NCI-H2171 treated with DMSO at 0.1 percent for 48 hours (cell line): ENCODE measurements at regions not wholly inside any gene's neighbourhood (a gene's known extent, or its start where the extent isn't known, plus 50 kb on each side); places are given as distances from the start of the nearest gene placed in this dataset.

Source experiments
- DNase-seq: peaks from one replicate; lab custom pipeline; 2025; lab: John Stamatoyannopoulos, UW

DNA sequence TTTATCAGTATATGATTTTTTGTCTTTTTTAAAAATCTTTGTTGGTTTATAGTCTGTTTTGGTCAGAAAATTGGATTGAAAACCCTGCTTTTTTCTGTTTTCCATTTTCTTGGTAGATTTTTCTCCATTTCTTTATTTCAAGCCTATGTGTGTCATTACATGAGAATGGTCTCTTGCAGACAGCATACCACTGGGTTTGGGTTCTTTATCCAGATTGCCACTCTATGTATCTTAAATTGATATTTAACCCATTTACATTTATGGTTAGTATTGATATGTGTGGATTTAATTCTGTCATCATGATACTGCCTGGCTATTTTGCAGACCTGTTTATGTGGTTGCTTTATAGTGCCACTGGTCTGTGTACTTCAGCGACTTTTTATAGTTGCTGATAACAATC lies 239.9 kb upstream of the NDST4 start:
- no peak for DNase-seq

DNA sequence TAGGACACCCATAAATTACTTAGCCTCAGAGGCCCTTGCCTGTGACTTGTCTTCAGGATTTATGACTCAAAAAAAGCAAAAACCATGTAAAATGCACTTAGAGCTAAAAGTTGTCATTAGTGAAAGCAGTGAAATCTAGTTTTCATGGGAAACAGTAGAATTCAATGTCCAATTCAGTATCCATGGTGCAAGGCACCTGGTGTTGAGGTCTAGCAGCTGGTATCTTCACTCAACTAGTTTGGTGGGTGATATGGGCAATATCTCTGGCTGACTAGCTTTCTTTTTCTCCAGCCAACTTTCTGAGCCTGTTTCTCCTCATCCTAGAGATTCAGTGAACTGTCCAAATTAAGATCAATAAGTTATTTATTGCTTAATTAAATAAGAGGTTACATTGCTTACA lies 229.8 kb upstream of the NDST4 start:
- DNase-seq, result no peak

DNA sequence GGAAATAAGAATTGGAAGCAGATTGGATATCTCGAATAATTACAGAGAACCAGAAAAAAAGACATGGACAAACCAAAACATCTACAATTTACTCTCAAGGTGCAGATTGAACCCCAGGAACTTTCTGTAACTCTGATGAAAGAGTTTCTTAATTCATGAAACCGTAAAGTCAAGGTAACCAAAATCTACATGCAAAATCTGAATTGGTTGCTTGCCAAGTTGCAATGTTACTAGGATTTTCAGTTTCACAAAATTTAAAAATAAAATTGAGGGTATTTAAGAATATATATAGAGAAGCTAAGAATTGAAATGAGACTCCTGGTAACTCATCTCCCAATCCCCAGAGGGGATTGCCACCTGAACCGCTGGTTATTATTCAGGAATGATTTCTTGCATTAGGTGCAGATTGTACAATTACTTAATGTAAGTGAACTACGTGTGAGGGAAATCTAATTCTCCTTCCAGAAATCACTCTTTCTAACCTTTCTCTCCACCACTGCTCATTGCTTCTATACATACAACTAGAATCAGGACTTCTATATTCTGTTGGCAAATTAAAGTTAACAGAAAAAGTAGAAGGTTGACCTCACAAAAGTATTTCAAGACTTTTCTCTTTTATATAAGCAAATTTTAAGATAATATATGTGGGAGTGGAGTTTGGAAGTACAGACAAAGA lies 221.5 kb upstream of the NDST4 start:
- DNase-seq, result no peak

DNA sequence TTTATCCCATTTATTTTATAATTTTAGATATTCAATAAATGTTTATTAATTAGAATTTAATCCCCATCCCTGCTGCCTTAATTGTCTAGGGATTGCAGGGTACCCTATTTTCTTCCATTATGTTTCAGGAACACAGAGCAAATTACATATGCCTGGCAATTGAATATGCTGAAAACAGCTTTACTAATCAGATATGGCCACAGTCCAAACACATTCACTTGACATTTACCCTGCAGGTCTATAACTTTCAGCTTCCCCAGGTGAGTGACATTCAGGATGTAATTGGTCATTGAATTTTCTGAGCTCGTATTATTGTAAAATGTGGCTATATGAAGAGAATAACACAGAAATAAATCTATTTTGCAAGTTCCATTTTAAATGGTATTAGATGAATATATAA lies 218.7 kb upstream of the NDST4 start:
- no peak for DNase-seq

DNA sequence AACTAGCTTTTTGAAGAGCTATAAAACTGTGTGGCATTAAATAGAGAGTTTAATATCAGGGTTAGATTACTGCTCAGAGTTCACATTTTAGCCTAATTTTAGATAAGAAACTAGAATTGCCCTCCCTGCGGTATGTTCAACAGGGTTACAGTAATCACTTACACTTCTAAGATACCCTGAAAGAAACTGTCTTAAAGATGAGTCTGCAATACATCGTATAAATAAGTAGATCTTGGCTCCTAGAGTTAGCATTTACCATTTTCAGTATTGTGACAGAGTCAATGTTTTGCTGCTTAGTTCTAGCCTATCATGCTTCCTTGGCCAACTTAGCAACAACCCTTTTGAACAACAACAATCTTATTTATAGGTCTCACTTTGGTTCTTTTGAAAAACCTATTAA lies 217.8 kb upstream of the NDST4 start:
- no peak for DNase-seq

DNA sequence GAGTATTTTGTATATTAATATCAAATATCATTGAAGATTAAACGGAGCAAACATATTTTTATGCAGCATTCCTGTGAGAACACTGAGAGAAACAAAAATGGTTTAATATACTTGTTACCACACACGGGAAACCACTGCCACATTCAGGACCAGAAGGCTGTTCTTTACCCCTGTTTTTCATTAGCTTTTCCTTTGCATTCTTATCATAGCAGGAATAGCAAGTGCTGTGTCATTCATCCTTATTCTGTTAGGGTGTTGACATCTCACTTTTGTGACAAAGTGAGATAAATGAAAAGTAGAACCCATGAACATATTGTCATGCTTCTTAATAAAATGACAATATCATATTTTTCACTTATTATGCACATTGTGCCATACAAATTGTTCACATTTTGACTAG lies 212.4 kb upstream of the NDST4 start:
- no peak for DNase-seq

DNA sequence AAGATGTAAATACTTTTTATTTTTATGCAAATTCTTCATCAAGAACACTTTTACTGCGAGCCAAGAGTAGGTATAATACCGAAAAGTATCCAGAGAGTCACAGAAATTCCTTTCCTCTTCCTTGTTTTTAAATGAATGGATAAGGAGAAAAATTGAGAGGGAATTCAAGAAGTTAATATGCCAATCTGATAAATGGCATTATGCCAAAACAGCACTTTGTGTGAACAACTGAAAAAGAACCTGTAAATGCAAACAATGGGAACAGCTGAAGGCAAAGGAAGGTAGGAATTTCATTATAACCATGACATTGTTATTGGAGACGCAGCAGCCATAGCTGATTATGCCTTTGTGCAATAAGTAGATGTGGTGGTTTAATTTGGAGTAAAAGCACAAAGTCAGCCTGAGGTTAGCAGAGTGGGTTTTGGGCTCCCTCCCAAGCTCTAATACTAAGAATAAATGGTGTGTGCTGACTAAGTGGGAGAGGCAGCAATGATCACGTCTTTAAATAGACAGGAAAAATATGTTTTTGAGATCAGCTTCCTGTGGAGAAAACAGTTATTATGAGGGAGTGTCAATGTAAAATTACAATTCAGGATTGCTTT lies 209.8 kb upstream of the NDST4 start:
- peak; percentile 77 for DNase-seq

DNA sequence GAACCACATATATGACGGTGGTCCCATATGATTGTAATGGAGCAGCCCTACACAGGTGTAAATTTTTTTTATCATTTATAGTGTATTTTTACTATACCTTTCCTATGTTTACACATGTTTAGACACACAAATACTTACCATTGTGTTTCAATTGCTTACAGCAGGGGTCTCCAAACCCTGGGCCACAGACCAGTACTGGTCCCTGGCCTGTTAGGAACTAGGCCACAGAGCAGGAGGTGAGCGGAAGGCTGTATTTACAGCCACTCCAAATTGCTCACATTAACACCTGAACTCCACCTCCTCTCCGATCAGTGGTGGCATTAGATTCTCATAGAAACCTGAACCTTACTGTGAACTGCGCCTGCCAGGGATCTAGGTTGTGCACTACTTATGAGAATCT lies 201.8 kb upstream of the NDST4 start:
- no peak for DNase-seq

DNA sequence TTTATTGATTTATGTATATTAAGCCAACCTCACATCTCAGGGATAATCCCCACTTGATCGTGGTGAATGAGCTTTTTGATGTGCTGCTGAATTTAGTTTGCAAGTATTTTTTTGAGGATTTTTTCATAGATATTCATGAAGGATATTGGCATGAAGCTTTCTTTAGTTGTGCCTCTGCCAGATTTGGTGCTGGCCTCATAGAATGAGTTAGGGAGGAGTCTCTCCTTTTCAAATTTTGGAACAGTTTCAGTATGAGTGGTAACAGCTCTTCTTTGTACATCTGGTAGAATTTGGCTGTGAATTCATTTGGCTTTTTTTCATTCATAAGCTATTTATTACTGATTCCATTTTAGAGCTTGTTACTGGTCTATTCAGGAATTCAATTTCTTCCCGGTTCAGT lies 197.2 kb upstream of the NDST4 start:
- no peak for DNase-seq

DNA sequence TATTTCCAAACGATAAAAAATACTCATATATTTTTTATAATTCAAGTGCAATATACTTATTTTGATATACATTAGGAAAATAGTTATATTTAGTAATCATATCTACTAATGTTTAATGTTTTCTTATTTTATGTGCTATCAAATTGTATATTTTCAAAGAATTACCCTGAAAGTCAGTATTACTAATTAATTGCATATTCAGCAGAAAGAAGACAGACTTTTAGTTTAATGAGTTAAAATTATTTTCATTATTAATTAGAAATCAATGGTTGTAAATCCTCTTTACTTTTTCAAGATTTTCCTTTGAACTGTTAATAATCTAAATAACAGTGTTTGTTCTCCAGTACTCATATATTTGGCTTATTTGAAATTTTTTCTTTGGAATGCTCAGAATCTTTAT lies 181.3 kb upstream of the NDST4 start:
- no peak for DNase-seq

DNA sequence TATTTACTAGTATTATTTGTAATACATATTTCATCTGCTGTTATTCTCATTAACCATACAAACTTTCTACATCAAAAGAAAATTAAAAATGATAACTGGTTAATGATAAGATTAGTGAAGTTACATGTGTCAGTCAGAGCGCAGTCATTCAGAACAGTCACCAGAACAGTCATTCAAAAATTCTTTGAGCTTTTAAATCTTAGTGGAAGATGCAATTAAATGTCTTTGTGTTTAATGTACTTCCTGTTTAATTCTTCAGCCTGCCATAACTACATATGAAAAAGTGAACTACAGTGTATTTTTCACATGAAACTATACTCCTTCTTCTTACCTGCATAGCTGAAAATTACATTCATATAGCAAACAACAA lies 179.7 kb upstream of the NDST4 start:
- no peak for DNase-seq

DNA sequence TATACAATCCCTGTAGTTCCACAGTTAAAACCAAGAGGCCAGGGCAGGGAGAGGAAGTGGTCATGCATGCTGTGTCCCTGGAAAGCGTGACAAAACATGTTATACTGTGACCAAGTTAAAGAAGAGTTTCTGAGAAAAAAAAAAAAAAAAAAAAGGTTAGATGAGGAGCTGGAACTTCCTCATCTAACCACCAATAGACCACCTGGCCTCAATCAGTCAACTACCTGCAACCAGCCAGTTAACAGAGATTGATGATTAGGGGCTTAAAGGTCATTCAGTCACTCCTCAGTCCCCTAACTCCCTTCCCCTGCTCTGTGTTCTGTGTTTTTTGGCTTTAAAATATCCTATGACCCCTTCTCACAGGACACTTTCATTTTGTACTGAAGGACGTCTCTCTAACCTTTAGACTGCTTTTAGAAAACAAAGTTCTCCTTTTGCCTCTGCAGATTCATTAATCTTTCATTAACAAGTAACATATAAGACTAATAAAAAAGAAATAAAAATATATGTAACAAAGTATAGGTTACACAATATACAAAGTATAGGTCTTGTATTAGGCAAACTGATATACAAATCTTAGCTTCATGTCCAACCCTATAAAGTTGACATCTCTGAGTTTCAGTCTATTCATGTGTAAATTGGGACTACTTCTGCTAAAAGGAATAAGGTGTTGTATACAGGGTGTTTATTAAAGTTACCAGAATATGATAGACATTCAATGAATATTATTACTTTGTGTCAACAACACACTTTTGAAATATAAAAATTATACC lies 179.1 kb upstream of the NDST4 start:
- DNase-seq, result no peak

DNA sequence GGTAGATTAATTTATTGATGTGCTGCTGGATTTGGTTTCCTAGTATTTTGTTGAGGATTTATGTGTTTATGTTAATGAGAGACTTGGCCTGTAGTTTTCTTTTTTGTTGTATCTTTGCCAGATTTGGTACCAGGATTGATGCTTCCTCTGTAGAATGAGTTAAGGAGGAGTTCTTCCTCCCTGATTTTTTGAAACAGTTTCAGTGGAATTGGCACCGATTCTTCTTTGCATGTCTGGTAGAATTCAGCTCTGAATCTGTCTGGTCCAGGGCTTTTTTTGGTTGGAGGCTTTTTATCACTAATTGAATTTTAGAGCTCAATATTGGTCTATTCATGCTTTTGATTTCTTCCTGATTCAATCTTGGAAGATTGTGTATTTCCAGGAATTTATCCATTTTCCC lies 174.0 kb upstream of the NDST4 start:
- DNase-seq, result no peak

DNA sequence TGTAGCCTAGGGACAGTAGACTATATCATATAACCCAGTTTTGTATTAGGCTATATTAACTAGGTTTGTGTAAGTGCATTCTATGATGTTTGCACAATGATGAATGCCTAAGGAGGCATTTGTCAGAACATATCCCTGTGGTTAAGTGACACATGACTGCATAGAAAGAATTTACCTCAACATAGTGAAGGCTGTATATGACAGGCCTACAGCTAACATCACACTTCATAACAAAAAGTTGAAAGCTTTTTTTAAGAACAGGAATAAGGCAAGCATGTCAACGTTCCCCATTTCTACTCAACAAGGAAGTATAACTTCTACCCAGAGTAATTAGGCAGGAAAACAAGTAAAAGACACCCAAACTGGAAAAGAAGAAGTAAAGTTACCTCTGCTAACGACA lies 165.9 kb upstream of the NDST4 start:
- DNase-seq, result no peak

DNA sequence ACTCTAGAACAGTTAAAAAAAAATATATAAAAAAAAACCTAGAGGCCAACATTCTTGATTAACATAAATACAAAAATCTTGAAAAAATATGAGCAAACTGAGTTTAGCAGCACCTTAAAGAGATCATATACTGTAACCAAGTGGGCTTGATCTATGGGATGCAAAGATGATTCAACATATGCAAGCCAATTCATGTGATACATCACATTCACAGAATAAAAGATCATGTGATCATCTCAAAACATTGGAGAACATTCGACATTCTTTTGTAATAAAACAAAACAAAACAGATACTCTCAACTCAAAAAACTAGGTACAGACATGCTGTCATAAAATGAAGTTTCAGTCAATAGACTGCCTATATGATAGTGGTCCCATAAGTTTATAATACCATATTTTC lies 165.4 kb upstream of the NDST4 start:
- no peak for DNase-seq

DNA sequence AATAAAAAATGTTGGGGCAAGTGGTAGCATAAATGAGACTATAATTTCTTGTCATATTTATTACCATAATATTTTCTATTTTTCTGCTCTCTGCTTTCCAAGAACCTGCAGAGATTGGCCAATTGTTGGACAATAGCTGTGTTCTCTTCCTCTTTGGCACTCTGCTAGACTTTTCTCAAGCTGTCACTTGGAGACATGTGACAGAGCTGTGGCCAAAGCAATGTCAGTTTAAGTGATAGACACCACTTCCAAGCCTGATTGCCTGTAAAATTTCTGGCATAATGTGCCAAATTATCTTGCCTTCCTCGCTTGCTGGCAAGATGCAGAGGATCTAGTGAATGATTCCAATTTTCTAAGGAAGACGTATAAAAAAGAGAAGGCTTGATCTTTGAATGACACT lies 162.2 kb upstream of the NDST4 start:
- DNase-seq, result no peak

DNA sequence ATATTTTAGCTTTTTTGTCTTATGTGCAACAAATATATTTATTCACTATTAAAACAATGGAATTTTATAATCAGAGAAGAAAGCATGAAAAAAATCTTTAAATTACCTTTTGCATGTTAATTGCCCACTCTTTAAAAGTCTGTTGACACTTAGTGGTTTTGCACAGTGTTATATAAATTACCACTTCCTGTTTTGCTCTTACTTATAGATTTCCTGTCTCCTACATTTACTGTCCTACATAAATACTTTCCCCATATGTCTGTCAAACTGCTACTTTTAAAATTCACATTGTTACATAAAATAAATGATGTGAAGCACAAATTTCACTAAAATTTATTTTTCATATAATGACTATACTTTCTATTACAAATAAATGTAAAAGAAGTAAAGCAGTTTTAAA lies 161.1 kb upstream of the NDST4 start:
- no peak for DNase-seq

DNA sequence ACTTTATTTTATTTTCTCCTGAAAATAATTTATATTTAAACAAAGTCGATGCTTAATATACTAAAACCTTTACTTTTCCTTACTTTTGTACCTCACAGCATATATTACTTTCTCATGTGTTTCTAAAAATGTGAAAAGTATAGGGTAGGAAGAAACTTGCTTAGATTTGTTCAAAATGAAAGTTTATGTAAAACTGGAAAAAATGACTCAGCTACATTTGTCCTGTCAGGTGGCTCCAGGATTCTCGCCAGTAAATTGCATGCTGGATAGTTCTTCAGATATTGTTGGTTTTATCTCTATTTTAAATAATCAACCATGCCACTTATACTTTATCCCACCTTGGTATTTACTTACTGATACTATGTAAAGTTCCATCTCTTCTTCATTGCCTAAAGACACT lies 159.2 kb upstream of the NDST4 start:
- no peak for DNase-seq

DNA sequence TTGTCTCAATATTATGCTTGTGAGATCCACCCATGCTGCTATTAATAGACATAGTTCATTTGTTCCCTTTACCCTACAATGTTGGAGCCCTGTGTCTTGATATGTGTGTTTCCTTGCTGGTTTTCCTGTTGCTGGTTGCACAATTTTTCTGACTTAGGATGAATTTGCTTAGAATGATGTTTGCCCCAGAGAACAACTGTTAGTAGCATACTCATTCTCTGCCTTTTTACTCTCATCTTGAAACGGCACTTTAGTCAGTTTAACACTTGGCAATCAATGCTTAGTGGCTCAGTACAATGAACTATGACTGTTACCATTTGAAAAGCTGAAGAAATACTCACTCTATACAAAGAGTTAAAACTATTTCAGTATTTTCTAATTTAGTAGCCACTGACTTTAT lies 158.8 kb upstream of the NDST4 start:
- no peak for DNase-seq

DNA sequence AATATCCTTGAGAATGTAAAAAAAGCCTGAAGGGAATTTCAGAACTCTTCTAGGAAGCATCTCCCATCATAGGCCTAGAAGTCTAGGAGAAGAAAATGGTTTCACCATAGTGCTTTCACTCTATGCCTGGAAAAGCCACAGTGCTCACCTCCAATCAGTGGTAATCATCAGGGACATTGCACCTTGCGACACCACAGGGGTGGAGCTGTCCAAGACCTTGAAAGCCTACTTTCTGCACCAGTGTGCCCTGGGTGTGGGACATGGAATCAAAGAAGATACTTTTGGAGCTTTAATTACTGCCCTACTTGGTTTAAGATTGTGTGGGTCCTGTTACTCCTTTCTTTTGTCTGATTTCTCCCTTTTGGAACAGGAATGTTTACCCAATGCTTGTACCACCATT lies 146.8 kb upstream of the NDST4 start:
- no peak for DNase-seq

DNA sequence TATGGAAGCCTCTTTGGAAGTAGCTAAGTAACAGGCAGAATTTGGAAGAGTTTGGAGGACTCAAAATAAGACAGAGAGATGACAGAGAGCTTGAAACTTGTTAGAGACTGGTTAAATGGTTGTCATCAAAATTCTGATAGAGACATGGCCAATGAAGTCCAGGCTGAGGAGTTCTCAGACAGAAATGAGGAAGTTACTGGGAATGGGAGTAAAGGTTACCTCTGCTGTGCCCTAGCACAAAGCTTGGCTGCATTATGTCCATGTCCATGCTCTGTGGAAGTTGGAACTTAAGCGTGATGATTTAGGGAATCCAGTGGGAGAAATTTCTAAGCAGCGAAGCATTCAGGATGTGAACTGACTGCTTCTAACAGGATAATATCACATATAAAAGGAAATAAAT lies 146.2 kb upstream of the NDST4 start:
- DNase-seq, result no peak

DNA sequence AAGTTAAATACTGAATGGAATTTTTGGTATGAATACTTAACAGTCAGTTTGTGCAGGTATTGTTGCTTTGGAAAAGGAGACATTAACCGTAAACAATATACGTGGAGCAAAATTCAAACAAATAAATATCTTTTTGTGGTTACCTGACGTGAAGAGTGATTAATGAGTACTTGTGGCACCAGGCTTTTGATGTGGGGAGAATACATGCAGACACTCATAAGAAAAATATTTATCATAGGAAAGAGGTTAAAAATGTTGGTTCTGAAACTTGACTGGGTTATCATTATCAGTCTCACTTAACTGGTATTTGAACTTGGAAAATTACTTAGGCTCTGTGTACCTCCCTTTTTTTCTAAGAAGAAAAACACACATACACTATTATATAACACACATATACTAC lies 136.4 kb upstream of the NDST4 start:
- DNase-seq, result no peak

DNA sequence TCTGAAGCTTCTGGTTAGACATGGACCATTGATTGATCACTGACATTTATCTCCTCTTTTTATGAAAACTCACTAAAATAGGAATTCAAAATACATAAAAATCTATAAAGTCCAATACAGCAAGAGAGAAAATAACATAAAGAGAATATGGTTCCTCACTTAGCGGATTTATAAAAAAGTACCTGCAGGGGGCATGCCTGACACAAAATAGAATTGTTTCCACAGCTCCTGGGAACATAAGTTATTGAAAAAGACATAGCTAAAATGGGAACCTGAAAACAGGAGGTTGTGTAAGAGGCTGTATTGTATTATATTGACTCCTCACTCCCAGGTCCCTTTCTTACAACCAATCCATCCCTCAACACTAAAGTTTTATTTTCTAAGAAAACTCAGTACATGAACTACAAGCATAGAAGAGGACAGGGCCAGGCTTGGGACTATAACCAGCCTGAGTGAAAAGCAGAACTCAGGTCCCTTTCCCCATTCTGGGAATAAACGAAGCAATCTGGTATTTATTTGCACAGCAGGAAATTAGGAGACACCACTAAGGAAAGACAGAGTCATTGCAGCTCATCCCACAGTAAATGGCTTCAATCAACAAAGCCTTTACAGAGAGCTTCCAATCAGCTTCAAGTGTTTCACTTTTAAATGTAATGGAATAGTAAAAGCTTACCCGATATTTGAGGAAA lies 121.1 kb upstream of the NDST4 start:
- DNase-seq, result no peak
